ENCODE measurements at regions not wholly inside any gene's neighbourhood (a gene's known extent, or its start where the extent isn't known, plus 50 kb on each side); places are given as distances from the start of the nearest gene placed in this dataset.
"Not testable (repeated sequence)": the region's sequence is repeated elsewhere in the genome, so short reads cannot be mapped to it uniquely, and the experiment has no call there.

DNA sequence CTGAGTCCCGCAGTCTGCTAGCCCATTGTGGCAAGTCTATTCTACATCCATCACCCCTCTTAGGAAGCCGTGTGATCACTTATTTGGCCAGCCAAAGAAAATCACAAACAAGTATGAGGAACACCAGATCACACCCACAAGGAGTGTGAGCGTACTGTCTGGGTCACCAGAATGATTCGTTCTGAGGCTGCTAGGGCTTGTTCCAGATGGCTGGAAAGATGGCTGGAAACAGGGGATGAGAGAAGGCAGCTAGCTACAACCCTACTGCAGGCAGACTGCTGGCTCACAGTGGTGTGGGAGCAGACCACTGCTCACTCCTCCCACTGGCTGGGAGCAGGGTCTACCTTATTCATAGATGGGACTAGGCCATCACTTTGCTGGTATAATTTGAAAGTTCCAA lies 97.4 kb downstream of the TRIM69 start:
- TF ChIP-seq CTCF (conservative IDR thresholded peaks at IDR 0.05; ENCODE audit: low read depth, low read length); NFE2L2 (IDR thresholded peaks at IDR 0.05; ENCODE audit: low read depth, low read length); MXI1 (IDR thresholded peaks at IDR 0.05; ENCODE audit: borderline replicate concordance, low read depth, low read length); POLR2A (IDR thresholded peaks at IDR 0.05; ENCODE audit: low read depth, low read length); RFX5 (IDR thresholded peaks at IDR 0.05; ENCODE audit: low read depth, low read length): not testable (repeated sequence)
